ENCODE measurements at regions not wholly inside any gene's neighbourhood (a gene's known extent, or its start where the extent isn't known, plus 50 kb on each side); places are given as distances from the start of the nearest gene placed in this dataset.

- ATAC-seq (ENCODE audit: insufficient read depth, low read depth) (no peak), DNase-seq (no peak)
- Histone ChIP-seq H3K36me3 (ENCODE audit: insufficient read depth, low read length) (no peaks in the 10 kb centered on the region), H3K9me3 (ENCODE audit: insufficient read depth, low read length, severe bottlenecking) (no peaks in the 10 kb centered on the region), H4K20me1 (ENCODE audit: insufficient read depth, low read length) (no peaks in the 10 kb centered on the region), H3K27ac (ENCODE audit: low read length) (no peak overlapping the region), H3K4me1 (ENCODE audit: insufficient read depth, low read length) (no peaks in the 10 kb centered on the region), H3K4me3 (ENCODE audit: low read depth in 1 of 2, low read length in 2 of 2) (no peak overlapping the region), H3K79me2 (ENCODE audit: insufficient read depth, low read length) (no peaks in the 10 kb centered on the region), H3K9ac (ENCODE audit: low read depth, low read length) (no peak overlapping the region), H2AFZ (ENCODE audit: low read depth, low read length) (no peak overlapping the region), H3K4me2 (ENCODE audit: insufficient read depth, low read length) (no peak overlapping the region), H3K27me3 (ENCODE audit: insufficient read depth, low read length, poor library complexity) (no peaks in the 10 kb centered on the region)
- no peak for TF ChIP-seq CTCF (IDR thresholded peaks at IDR 0.05; ENCODE audit: borderline replicate concordance, extremely low read depth, low read length, poor library complexity, severe bottlenecking)
- TF ChIP-seq EZH2 (IDR thresholded peaks at IDR 0.05; ENCODE audit: borderline replicate concordance, low read depth, low read length, severe bottlenecking) = no peak
Observed at GRCh38 chr3:118710532-118710931, 324.1 kb downstream of the IGSF11 start.

GRCh38 chr3:118713502-118714207, 321.0 kb downstream of the IGSF11 start:
- ATAC-seq (ENCODE audit: insufficient read depth, low read depth) (no peak), DNase-seq (no peak)
- Histone ChIP-seq H3K79me2 (ENCODE audit: insufficient read depth, low read length) (no peaks in the 10 kb centered on the region), H3K36me3 (ENCODE audit: insufficient read depth, low read length) (no peaks in the 10 kb centered on the region), H2AFZ (ENCODE audit: low read depth, low read length) (no peak overlapping the region), H3K27me3 (ENCODE audit: insufficient read depth, low read length, poor library complexity) (no peaks in the 10 kb centered on the region), H3K4me3 (ENCODE audit: low read depth in 1 of 2, low read length in 2 of 2) (no peak overlapping the region), H3K9me3 (ENCODE audit: insufficient read depth, low read length, severe bottlenecking) (no peaks in the 10 kb centered on the region), H3K27ac (ENCODE audit: low read length) (no peak overlapping the region), H4K20me1 (ENCODE audit: insufficient read depth, low read length) (no peaks in the 10 kb centered on the region), H3K4me1 (ENCODE audit: insufficient read depth, low read length) (no peaks in the 10 kb centered on the region), H3K4me2 (ENCODE audit: insufficient read depth, low read length) (no peak overlapping the region), H3K9ac (ENCODE audit: low read depth, low read length) (no peak overlapping the region)
- TF ChIP-seq CTCF (IDR thresholded peaks at IDR 0.05; ENCODE audit: borderline replicate concordance, extremely low read depth, low read length, poor library complexity, severe bottlenecking) (no peak), EZH2 (IDR thresholded peaks at IDR 0.05; ENCODE audit: borderline replicate concordance, low read depth, low read length, severe bottlenecking) (no peak)

- H2AFZ ChIP-seq (ENCODE audit: low read depth, low read length) = no peak overlapping the region
- H3K27ac ChIP-seq (ENCODE audit: low read length) = no peak overlapping the region
- TF ChIP-seq CTCF (IDR thresholded peaks at IDR 0.05; ENCODE audit: borderline replicate concordance, extremely low read depth, low read length, poor library complexity, severe bottlenecking) (no peak), EZH2 (IDR thresholded peaks at IDR 0.05; ENCODE audit: borderline replicate concordance, low read depth, low read length, severe bottlenecking) (no peak)
- H4K20me1 ChIP-seq (ENCODE audit: insufficient read depth, low read length) = no peaks in the 10 kb centered on the region
- no peaks in the 10 kb centered on the region for H3K27me3 ChIP-seq (ENCODE audit: insufficient read depth, low read length, poor library complexity)
- no peaks in the 10 kb centered on the region for H3K4me1 ChIP-seq (ENCODE audit: insufficient read depth, low read length)
- no peaks in the 10 kb centered on the region for H3K79me2 ChIP-seq (ENCODE audit: insufficient read depth, low read length)
- no peak for ATAC-seq (ENCODE audit: insufficient read depth, low read depth)
- no peaks in the 10 kb centered on the region for H3K36me3 ChIP-seq (ENCODE audit: insufficient read depth, low read length)
- H3K4me2 ChIP-seq (ENCODE audit: insufficient read depth, low read length) = no peak overlapping the region
- no peak overlapping the region for H3K4me3 ChIP-seq (ENCODE audit: low read depth in 1 of 2, low read length in 2 of 2)
- peaks cover 5% of the 10 kb centered on the region for H3K9me3 ChIP-seq (ENCODE audit: insufficient read depth, low read length, severe bottlenecking)
- no peak overlapping the region for H3K9ac ChIP-seq (ENCODE audit: low read depth, low read length)
- no peak for DNase-seq
Observed at GRCh38 chr3:118714800-118715199, 319.8 kb downstream of the IGSF11 start.
